AML-193 (cell line): ENCODE measurements at regions not wholly inside any gene's neighbourhood (a gene's known extent, or its start where the extent isn't known, plus 50 kb on each side); places are given as distances from the start of the nearest gene placed in this dataset.

Experiments
- DNase-seq, 2 experiments: peaks; one replicate each; lab custom pipeline; 2025; lab: John Stamatoyannopoulos, UW

DNA sequence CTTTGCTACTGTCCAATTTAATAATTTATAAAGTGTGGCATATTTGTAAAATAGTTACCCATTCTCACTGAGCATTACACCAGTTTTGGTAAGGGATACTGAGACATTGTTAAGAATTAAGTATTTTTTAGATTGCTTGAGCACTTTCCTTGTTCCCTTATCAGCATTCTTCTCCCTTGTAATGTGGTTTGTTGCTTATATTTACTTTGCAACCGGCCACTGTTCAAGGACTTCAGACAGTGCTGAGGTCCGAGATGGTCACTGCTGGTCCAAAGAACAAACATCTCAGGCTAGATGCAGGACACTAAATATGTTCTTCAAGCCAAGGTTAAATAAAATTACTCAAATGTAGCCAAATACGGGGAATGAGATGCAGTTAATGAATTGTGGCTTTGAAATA, 161.4 kb downstream of the TM9SF2 start:
- DNase-seq: no peak

- no peak for DNase-seq
These were observed 160.5 kb downstream of the TM9SF2 start for GRCh38 chr13:99661791-99662190.

- DNase-seq: no peak
These were observed 158.7 kb downstream of the TM9SF2 start for GRCh38 chr13:99659866-99660554.

GRCh38 chr13:99659226-99659625, 158.0 kb downstream of the TM9SF2 start:
- DNase-seq: no peak

GRCh38 chr13:99658261-99658991, 157.2 kb downstream of the TM9SF2 start:
- peak; percentile 11 to 17 for DNase-seq

GRCh38 chr13:99657848-99658260, 156.6 kb downstream of the TM9SF2 start:
- DNase-seq: no peak

GRCh38 chr13:99656844-99657381, 155.6 kb downstream of the TM9SF2 start:
- DNase-seq: no peak

- peak; percentile 73 to 79 for DNase-seq
These were observed 154.9 kb downstream of the TM9SF2 start for GRCh38 chr13:99656092-99656745.

DNA sequence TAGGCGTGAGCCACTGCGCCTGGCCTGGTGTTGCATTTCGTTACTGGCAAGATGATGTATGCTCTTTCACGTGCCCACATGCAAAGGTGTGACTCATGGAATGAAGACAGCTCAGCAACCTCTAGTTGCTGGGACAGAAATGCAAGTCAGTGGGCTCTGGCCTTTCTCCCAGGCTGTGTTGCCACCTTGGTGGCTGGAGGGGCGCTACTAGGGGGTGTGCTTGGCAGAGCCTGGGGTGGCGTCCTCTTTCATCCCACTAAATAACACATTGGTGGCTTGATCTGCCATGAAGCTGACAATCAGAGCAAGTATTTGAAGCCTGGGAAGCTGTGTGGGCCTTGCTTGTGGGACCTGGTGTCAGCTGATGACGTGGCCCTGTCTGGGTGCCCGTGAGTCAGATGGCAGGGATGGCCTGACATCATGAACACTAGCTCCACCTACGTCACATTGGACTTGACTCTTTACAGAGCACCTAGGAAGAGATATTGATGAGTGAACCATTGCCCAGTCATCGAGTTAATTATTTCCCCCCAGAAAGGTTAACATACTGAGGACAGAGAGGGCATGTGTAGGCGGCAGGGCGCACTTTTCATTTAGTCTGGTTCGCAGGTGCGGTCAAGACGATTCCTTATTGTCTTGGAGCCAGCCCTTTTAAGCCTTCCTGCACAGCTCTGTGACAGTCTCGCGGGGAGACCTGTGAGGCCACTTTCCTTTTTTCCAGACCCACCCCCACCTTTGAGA, 154.2 kb downstream of the TM9SF2 start:
- no peak for DNase-seq

GRCh38 chr13:99654076-99654475, 152.8 kb downstream of the TM9SF2 start:
- DNase-seq: no peak

GRCh38 chr13:99653526-99653925, 152.3 kb downstream of the TM9SF2 start:
- no peak for DNase-seq

DNA sequence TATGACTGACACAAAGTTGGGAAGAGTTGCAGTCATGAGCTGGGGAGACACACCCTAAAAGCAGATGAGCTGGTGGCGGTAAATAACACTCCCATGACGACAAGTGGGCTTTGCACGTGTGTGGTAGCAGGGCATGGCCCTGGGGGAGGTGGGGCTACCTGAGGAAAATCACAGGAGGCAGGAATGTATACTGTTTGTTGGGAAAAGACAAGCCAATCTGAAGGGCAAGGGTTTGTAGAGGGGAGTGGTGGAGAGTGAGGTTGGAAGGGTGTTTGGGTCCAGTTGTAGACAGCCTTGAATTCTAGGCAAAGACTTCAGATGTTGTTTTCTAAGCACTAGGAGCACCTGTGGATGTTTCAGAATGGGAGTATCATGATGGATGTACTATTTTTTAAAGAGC, 151.6 kb downstream of the TM9SF2 start:
- no peak for DNase-seq

DNA sequence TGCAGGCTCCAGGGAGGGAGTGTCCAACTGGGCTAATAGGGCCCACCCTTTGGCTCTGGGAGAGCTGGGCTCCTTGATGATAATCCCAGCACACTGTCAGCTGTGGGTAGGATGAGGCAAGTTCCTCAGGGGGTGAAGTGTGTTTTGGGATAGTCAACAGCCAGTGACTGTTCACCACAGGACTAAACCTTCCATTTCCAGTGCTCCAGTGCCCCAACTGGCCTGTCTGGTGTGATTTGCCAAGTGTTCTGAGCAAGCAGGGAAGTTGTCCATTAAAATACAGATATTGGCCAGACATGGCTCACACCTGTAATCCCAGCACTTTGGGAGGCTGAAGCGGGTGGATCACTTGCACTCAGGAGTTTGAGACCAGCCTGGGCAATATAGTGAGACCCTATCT, 150.9 kb downstream of the TM9SF2 start:
- no peak for DNase-seq

GRCh38 chr13:99651016-99651415, 149.7 kb downstream of the TM9SF2 start:
- no peak for DNase-seq

DNA sequence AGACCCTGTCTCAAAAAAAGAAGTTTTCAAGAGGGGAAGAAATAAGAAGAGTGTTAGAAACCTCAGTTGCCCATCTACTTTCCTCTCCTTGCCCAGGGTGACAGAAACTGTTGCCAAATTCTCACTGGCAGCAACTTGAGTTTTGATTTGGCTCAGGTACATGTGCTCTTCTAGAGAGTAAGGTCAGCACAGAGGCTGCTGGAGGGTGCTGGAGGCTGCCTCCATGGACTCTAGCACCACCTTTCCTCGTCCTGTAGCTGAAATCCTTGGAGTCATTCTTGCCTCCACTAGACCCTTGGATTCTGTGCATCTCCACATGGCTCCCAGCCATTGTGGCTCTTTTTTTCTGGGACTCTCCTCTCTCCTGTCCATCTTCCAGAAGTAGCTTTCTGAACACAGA, 149.1 kb downstream of the TM9SF2 start:
- DNase-seq: no peak

GRCh38 chr13:99648927-99649326, 147.7 kb downstream of the TM9SF2 start:
- no peak for DNase-seq

DNA sequence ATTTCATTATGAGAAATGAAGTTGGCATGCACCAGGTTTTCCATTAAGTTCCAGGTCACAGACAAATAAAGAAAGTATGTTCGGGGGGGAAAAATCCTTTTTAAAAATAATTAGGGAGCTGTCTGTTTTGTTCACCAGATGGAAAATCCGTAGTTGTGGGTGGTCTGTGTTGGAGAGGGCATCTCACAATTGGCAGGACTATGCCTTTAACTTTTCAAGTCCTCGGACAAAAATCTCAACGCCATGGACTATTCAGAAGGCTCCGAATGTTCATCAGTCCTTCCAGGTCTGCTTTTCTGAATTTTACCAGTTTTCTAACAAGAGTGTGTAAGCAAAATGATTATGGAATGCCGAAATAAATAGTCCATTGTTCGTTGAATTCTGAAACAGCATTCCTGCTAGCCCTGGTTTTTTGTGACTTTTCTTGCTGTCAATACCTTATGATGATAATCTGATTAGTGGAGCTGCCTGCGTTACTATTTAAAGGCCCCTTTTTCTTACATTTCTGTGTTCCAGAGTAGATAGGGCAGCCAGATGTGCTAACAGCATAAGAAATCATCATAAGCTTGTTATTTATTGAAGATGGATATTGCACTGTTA, 146.9 kb downstream of the TM9SF2 start:
- DNase-seq: no peak

- no peak for DNase-seq
These were observed 146.3 kb downstream of the TM9SF2 start for GRCh38 chr13:99647596-99647985.

DNA sequence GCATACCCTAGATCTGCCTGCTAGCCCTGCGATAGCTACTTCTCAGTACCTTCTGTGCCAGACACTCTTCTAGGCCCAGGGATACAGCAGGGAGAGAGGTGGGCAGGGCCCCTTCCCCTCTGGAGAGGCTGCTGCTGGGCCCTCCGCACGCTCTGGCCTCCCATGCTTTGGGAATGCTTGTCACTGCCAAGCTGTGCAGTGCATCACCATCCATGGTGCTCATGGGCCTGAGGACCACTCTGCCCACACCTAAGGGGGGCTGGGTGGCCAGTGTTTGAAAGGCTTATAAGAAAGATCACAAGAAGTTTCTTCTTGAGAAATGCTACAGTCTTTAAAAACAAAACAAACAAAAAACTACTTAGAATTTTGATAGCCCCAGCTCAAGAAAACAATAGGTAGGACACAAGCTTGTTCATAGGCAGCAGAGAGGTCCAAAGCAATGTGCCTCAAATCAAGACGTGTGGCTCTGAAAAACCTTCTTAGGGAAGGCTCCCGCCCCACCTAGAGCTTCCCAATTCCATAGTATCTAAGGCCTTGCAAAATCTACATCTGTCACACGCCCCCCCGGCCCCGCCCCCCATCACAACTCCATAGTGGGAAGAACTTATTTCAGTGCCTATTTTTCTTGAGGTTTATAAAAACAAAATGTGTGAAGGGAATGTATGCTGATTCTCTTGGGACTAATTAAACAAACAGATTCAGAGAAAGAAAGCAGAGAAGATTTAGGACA, 145.8 kb downstream of the TM9SF2 start:
- no peak for DNase-seq

DNA sequence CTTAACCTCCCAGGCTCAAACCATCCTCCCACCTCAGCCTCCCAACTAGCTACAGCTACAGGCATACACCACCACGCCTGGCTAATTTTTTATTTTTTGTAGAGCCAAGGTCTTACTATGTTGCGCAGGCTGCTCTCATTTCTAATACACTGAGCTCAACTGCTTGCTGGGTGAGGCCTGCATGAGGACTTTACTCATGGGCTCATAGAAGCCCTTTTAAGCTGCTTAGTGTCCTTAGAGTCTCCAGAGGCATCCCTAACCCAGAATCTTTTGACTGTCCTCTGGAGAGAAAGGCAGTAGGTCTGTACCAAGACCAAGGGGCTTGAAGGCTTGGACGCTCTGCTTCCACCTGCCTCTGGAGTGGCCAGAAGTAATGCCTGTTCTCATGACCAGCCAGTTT, 141.6 kb downstream of the TM9SF2 start:
- no peak for DNase-seq

DNA sequence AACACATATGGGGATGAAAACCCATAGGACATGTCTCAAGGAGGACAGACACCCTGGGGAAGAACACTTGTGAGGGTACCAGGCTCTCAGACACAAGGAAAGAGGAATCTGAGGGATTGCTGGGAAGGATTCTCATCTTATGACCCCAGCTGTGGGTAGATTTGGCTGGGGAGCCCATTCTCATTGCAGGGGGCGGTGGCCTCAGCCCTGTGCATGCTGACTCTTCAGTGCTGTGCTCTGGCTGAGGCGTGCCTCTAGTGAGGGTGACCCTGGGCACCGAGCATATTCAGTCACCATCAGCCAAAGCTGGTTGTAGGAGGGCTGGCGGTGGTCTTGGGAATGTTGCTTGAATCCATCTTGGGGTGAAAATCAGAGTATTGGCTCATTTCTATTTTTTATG, 140.7 kb downstream of the TM9SF2 start:
- DNase-seq: no peak
